NCI-H2196 (cell line): ENCODE measurements at regions not wholly inside any gene's neighbourhood (a gene's known extent, or its start where the extent isn't known, plus 50 kb on each side); places are given as distances from the start of the nearest gene placed in this dataset.

ENCODE experiments used
- DNase-seq: peaks from one replicate; lab custom pipeline; 2025; ENCODE audit not compliant: unreplicated experiment; lab: John Stamatoyannopoulos, UW

DNA sequence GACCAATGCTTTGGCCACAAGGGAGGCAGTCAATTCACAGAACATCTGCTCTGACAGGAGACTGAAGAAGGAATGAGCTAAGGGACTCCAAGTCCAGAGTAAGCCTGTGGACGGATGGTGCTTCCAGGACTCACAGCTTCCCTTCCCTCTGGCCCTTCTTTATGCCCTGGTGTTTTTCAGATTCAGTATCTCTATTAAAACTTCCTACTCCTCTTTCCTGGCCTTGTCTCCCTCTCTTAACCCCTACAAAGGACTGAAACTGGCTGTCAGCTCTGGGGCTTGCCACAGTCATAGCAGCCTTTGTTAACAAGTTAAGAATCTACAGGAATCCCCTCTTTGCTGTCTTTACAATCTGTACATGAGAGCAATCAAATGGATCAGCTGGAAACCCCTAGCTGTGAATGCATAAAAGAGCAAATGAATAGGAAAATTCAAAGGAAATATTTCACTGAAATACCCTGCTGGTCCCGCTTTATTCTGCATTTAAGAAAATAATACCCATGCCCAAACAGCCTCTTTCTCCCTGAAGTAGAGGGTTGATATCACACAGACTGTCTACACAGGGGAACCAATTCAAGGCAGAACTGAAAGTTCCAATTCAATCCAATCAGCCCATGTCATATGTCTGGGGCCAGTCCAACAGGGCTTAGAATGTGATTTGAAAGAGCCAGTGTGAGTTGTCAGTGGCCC lies 192.3 kb downstream of the MZT1 start:
- no peak for DNase-seq

DNA sequence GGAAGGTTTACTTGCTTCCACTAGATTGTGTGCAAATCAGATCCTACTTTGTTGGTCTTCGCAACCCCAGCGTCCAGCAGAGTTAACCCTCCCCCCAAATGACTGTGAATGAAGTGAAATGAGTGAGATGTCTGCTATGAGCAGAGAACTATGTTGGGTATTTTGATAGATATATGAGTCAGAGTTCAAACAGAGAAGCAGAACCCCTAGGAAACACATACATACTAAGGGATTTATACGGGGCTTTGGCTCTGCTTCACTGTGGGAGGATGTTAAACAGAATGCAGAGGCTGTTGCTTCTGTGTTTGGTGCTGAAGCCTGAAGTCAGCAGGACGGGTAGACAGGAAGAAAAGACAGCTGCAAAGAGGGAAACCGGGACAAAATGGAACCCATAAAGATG lies 197.0 kb downstream of the MZT1 start:
- DNase-seq: no peak

DNA sequence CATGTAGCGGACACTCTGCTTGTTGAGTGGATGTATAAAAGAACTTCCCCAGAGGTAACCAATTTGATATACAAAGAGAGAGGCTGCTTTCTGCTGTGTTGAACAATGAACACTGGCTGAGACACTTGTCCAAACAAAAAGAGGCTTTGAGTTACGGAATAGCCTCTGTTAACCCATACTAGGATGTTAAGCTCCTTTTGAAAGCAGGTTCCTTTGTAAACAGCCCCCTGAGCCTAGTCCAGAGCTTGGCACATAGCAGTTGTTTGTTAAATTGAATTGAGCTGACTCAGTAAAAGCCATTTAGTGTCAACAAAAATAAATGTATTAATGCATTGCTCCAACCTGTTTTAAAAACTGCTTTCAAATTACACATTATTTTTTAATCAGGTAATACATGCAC lies 200.1 kb downstream of the MZT1 start:
- no peak for DNase-seq

DNA sequence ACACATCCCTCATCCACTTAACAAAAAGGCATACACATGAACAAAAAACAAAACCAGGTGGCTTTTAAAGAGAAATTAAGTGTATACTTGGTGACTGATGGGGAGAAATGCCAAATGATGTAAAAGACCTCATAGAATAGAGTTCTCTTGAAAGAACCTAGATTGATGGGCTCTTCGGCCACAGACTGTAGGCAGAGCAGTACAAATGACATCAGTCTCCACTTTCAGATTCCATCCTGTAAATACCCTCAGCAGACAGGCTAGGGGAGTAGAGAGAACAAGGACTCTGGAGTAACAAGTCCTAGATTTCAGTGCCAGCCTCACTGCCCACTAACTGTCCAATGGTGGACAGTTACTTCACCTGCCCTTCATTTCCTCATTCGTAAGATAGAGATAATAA lies 203.8 kb downstream of the MZT1 start:
- DNase-seq: no peak

DNA sequence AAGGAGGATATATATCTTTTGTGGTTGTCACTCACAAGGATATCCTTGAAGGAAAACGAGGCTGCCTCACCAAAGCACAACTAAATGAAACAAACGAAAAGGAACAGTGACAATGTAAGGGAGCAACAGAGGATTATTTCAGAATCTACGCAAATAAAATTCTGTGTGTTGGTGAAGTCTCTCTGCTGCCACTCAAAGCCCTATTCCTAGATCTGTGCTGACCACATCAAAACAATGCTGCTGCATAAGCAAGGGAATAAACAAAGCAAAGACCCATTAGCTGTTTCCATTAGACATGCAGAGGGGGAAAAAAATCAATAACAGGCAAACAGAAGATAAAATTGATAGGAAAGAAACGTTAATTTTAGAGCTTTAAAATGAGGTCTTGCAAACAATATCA lies 204.4 kb downstream of the MZT1 start:
- DNase-seq: no peak

GRCh38 chr13:72521940-72522661 lies 205.3 kb downstream of the MZT1 start:
- DNase-seq: no peak

- DNase-seq: no peak
These were observed 213.3 kb downstream of the MZT1 start for GRCh38 chr13:72514146-72514545.

GRCh38 chr13:72508392-72508791 lies 219.0 kb downstream of the MZT1 start:
- DNase-seq: no peak

GRCh38 chr13:72507416-72508199 lies 219.8 kb downstream of the MZT1 start:
- DNase-seq: no peak

GRCh38 chr13:72506706-72507105 lies 220.7 kb downstream of the MZT1 start:
- DNase-seq: no peak

DNA sequence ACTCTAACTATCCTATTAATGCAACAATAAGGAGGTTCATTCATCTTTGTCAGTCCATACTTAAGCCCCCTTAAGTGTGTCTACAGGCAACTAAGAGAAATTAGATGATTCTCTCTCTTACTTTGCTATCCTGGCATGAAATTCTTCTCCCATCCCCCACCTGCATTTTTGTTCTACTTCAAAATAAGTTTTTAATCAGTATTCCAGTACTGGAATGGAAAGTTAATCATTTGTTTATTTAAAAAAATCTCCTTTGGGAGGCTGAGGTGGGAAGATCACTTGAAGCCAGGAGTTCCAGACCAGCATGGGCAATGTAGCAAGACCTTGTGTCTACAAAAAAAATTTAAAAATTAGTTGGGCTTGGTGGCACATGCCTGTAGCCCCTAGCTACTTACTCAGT lies 222.1 kb downstream of the MZT1 start:
- no peak for DNase-seq

DNA sequence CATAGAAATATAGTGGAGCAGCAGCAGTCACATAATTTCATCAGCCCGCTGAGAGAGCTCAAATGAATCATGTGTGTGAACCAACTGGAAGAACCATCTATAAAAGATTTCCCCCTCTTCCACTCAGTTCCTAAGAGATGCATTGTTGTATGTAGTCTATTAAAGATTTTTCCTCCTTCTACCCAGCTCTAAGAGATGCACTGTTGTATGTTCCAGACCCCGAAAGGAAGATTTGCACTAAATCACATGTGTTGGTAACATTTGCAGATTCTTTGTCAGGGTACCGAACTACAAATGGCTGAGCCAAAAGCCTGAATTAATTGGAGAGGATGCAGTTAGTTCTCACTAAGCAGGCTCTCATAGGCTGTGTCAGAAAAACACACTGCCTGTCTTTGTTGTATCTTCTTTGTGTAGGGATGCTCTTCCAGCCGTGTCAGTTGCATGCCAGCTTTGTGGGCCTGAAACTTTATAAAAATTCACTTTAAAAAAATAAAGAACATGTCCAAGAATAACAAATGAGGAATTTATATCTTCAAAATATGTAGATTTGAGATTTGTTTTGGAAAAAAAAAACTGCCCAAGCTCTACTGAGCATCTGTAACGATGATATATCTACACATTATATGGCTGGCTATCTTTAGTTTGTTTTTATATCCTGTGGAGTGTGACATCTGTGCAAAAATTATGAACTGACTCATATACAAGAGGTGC lies 223.1 kb downstream of the MZT1 start:
- no peak for DNase-seq

DNA sequence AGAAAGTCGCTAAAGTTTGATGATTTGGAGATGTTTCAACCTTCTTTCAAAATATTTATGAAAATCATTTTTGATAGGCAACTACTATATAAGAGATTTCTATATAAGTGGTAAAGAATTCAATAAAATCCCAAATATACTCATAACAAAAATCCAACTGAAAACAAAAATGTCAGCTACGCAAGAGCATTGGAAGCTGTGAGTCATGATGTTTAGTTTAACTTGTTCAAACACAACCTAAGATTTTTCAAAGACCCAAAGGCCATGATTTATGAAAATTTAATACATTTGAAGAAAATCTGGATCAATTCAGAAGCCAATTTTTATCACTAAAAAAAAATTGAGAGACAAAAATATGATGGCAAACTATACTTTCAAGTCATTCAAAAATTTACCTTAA lies 226.6 kb downstream of the MZT1 start:
- DNase-seq: no peak

GRCh38 chr13:72495681-72496080 lies 231.7 kb downstream of the MZT1 start:
- DNase-seq: no peak

DNA sequence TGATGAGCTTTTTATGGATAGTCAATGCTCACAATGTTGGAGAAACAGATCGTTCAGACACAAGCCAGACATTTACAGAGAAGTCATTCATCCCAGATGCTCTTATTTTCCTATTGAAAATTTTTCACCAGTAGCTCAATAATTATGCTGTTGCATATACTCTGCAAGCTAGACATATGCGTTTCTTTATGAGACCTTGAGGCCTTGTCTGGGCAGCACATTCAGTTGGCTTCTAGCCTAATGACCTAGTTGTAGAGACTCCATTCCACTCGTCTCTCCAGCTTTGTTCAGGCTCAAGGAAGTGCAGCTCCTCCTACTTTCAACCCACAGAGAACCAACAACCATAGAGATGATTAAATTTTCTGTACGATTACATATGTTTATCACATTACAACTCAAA lies 237.7 kb downstream of the MZT1 start:
- DNase-seq: no peak

DNA sequence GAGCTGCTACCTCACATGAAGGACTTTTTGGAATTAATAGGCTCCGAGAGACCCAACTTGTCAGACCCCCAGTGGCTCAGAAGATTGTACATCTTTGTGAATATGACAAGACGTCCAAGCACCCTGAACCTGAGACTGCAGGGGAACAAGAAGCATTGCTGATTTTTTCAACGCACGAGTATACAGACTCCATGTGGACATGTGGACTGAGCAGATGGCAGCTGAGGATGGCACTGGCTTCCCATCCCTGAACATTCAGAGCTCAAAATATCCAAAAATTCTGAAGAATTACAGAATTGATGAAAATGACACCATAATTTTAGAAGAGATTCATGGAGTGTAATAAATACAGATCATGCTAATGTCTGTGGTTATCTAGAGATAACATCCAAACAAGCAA lies 254.1 kb downstream of the MZT1 start:
- DNase-seq: no peak

DNA sequence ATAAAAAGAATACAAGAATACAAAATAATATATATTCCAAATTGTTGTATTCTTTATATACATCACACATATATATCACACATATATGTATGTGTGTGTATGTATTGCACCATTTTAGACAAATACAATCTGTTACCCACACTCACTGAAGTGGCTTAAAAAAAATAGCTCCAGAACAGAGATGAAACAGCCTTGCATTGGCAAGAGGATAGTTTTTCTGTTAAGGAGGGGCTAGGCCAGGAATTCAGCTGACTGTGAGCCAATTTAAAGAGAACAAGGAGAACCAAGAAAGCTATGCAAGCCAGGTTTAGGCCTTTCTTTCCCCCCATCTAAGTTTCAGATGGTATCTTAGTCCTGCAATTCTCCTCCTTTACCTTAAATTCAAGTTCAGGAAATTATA lies 257.5 kb downstream of the MZT1 start:
- no peak for DNase-seq

- no peak for DNase-seq
These were observed 263.9 kb downstream of the MZT1 start for GRCh38 chr13:72463561-72463960.

- DNase-seq: no peak
These were observed 264.7 kb downstream of the MZT1 start for GRCh38 chr13:72462726-72463125.

DNA sequence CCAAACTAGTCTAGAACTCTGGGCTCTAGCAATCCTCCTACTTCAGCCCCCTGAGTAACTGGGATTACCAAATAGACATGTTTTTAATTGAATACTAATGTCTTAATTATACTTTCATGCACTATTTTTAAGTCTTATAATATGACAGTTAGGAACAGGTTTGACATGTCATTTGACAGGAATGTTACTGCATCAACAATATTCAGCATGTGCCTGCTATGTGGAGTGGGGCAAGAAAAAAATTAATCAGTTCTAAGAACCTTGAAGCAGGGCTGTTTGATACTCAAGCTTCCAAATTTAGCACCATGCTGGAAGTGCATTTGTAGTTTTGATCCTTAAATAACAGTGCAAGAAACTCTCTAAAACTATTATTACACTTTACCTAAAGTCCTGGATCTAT lies 265.3 kb downstream of the MZT1 start:
- no peak for DNase-seq

GRCh38 chr13:72458701-72459100 lies 268.7 kb downstream of the MZT1 start:
- no peak for DNase-seq
